ENCODE measurements at regions not wholly inside any gene's neighbourhood (a gene's known extent, or its start where the extent isn't known, plus 50 kb on each side); places are given as distances from the start of the nearest gene placed in this dataset.
A peak's percentile ranks its signal among the peaks of the same experiment; 100 is the strongest.

DNA sequence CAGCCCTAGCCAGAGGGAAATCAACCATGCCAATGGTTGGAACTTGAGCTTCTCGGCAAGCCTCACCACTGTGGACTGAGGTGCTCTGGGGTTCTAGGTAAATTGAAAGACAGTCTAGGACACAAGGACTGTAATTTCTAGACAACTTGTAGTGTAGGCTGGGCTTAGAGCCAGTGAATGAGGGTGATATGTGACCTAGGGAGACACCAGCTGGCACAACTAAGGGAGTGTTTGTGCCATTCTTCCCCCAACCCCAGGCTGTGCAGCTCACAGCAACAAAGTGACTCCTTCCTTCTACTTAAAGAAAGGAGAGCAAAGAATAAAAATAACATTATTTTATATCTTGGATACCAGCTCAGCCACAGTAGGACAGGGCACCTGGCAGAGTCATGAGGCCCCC, 1690.7 kb upstream of the TMEFF2 start:
- FAIRE-seq (no peak), ATAC-seq (no peak)
- no peak overlapping the region for H3K27ac ChIP-seq

DNA sequence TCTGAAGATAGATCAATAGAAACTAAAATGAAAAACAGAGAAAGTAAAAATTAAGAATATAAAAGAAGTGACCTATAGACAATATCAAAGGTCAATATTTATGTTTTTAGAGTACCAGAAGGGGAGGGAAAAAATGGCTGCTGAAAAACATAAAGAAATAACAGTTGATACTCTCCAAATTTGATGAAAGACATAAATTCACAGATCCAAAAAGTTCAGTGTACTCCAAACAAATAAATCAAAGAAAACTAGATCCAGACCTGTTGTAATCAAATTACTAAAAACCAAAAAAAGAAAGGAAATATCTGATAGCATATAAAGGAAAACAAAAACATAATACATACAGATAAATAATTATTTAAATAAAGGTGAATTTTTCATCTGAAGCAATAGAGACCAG, 1689.1 kb upstream of the TMEFF2 start:
- TF ChIP-seq, protein P1, sequence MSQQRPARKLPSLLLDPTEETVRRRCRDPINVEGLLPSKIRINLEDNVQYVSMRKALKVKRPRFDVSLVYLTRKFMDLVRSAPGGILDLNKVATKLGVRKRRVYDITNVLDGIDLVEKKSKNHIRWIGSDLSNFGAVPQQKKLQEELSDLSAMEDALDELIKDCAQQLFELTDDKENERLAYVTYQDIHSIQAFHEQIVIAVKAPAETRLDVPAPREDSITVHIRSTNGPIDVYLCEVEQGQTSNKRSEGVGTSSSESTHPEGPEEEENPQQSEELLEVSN (IDR thresholded peaks at IDR 0.05; ENCODE audit: borderline replicate concordance, low read depth) = no peak
- TF ChIP-seq NR3C1 (IDR thresholded peaks at IDR 0.05) = no peak
- ChIA-PET CTCF (no interaction called here), POLR2A (no interaction called here)
- Histone ChIP-seq H3K27ac (no peak overlapping the region), H3K4me3 (no peak overlapping the region), H3K4me1 (no peaks in the 10 kb centered on the region), H3K4me2 (no peak overlapping the region), H3K9me3 (no peaks in the 10 kb centered on the region)
- DNase-seq (ENCODE audit: low read depth in 1 of 2, low spot score in 1 of 2) (no peak), ATAC-seq (no peak), FAIRE-seq (no peak)

More for the DNA sequence above, 1690.7 kb upstream of the TMEFF2 start:
- Histone ChIP-seq H3K4me1 (no peaks in the 10 kb centered on the region), H3K9me3 (no peaks in the 10 kb centered on the region), H3K4me2 (no peak overlapping the region), H3K4me3 (no peak overlapping the region)
- whole genome bisulfite sequencing (ENCODE audit: missing lambda C conversion rate) = 78% methylated on average over 1 of the region's 1 CpG
- DNase-seq (ENCODE audit: low read depth in 1 of 2, low spot score in 1 of 2) = no peak
- no peak for TF ChIP-seq RCOR1 (IDR thresholded peaks at IDR 0.05; ENCODE audit: low read depth, low read length)
- TF ChIP-seq TFCP2L1 (CRISPR knock-in tag; IDR thresholded peaks at IDR 0.05) = no peak
- TF ChIP-seq EP300 (IDR thresholded peaks at IDR 0.05) = no peak
- TF ChIP-seq RARB (CRISPR knock-in tag; IDR thresholded peaks at IDR 0.05) = no peak
- no peak for TF ChIP-seq CEBPB (IDR thresholded peaks at IDR 0.05)
- TF ChIP-seq HOXA7 (CRISPR knock-in tag; IDR thresholded peaks at IDR 0.05) = no peak
- no peak for TF ChIP-seq NR3C1 (IDR thresholded peaks at IDR 0.05)
- TF ChIP-seq SMC3 (IDR thresholded peaks at IDR 0.05) = no peak
- no peak for TF ChIP-seq SREBF2 (IDR thresholded peaks at IDR 0.05)
- no peak for TF ChIP-seq RFX5 (IDR thresholded peaks at IDR 0.05)
- TF ChIP-seq CBX8 (IDR thresholded peaks at IDR 0.05) = no peak
- ChIA-PET POLR2A (no interaction called here), CTCF (interaction anchor here (0.6 to 1.0 kb wide), 2 partner anchors 67 to 1434 kb away, joined by 3 read pairs; no protein-coding TSS in a partner anchor)

DNA sequence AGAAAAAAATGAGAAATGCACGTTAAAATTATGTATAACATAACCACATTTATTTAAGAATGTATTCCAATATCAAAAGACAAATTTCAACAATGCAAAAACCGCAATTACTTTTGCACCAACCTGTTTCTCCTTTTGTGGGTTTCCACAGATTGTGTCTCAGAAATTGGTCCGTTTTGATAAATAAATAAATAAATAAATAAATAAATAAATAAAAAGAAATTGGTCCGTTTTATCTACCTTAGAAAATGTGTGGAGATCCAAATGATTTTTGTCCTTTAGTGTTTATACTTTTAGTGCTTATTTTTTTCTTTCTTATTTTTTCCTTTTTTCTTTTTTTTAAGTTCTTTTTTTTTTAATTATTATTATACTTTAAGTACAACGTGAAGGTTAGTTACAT, 1682.2 kb upstream of the TMEFF2 start:
- no peak for FAIRE-seq
- no peaks in the 10 kb centered on the region for H3K4me1 ChIP-seq
- no peaks in the 10 kb centered on the region for H3K9me3 ChIP-seq
- ChIA-PET POLR2A (no interaction called here), CTCF (no interaction called here)
- no peak for DNase-seq (ENCODE audit: low read depth in 1 of 2, low spot score in 1 of 2)
- 63% methylated on average over 5 of the region's 5 CpGs for WGBS (ENCODE audit: missing lambda C conversion rate)
- no peak overlapping the region for H3K4me3 ChIP-seq
- no peak overlapping the region for H3K27ac ChIP-seq
- no peak for TF ChIP-seq NFE2L2 (conservative IDR thresholded peaks at IDR 0.05; ENCODE audit: low read length)
- TF ChIP-seq, protein P2, sequence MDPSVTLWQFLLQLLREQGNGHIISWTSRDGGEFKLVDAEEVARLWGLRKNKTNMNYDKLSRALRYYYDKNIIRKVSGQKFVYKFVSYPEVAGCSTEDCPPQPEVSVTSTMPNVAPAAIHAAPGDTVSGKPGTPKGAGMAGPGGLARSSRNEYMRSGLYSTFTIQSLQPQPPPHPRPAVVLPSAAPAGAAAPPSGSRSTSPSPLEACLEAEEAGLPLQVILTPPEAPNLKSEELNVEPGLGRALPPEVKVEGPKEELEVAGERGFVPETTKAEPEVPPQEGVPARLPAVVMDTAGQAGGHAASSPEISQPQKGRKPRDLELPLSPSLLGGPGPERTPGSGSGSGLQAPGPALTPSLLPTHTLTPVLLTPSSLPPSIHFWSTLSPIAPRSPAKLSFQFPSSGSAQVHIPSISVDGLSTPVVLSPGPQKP (IDR thresholded peaks at IDR 0.05; ENCODE audit: low read depth, low read length) = no peak
- TF ChIP-seq ZC3H11A (IDR thresholded peaks at IDR 0.05) = peak; percentile 84
- no peak for TF ChIP-seq MAFK (IDR thresholded peaks at IDR 0.05; ENCODE audit: partially characterized antibody)
- H3K4me2 ChIP-seq = no peak overlapping the region
- ATAC-seq = no peak

DNA sequence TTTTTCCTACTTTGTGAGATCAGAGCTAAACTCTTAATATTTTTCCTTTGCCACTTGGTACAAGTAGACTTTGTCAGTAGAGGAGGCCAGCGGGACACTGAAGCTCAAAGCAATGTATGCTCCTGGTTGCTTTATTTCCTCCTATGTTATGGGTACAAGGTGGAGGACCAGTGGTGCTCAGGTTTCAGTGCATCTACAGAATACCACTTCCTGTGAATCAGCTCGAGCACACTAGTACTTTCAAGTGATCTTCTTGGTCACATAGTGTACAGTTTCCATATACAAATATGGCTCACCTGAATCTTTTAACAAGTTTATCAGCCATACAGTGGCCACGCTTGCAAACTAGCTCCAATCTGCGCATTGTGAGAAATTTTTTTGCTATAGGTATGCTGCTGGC, 1674.8 kb upstream of the TMEFF2 start:
- Histone ChIP-seq H3K27ac (no peak overlapping the region), H3K9me3 (no peaks in the 10 kb centered on the region), H3K4me3 (no peak overlapping the region), H3K4me1 (no peaks in the 10 kb centered on the region), H3K4me2 (no peak overlapping the region)
- ChIA-PET POLR2A (no interaction called here), CTCF (no interaction called here)
- ATAC-seq (no peak), FAIRE-seq (no peak), DNase-seq (ENCODE audit: low read depth in 1 of 2, low spot score in 1 of 2) (no peak)
- WGBS (ENCODE audit: missing lambda C conversion rate) = 12% methylated on average over 4 of the region's 4 CpGs
- TF ChIP-seq RARB (CRISPR knock-in tag; IDR thresholded peaks at IDR 0.05) = no peak
- TF ChIP-seq, protein P3, sequence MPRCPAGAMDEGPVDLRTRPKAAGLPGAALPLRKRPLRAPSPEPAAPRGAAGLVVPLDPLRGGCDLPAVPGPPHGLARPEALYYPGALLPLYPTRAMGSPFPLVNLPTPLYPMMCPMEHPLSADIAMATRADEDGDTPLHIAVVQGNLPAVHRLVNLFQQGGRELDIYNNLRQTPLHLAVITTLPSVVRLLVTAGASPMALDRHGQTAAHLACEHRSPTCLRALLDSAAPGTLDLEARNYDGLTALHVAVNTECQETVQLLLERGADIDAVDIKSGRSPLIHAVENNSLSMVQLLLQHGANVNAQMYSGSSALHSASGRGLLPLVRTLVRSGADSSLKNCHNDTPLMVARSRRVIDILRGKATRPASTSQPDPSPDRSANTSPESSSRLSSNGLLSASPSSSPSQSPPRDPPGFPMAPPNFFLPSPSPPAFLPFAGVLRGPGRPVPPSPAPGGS (IDR thresholded peaks at IDR 0.05) = no peak
- no peak for TF ChIP-seq CBX2 (IDR thresholded peaks at IDR 0.05; ENCODE audit: borderline replicate concordance, low read depth)
- TF ChIP-seq, protein P4, sequence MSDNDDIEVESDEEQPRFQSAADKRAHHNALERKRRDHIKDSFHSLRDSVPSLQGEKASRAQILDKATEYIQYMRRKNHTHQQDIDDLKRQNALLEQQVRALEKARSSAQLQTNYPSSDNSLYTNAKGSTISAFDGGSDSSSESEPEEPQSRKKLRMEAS (IDR thresholded peaks at IDR 0.05) = no peak
